A549 (cell line): ENCODE measurements at regions not wholly inside any gene's neighbourhood (a gene's known extent, or its start where the extent isn't known, plus 50 kb on each side); places are given as distances from the start of the nearest gene placed in this dataset.

Experiments
- CHD4 ChIP-seq: fragments of 200-600 bp; sonication (generic); IDR thresholded peaks from 2 replicates; pipeline ENCODE4 v1.6.1; 2016; ENCODE audit warnings: antibody characterized with exemption, mild to moderate bottlenecking, borderline replicate concordance
- EP300 ChIP-seq, 2 experiments: fragments of >200 bp; sonication (Bioruptor Twin); formaldehyde crosslinking; IDR thresholded peaks; 2 replicates in 1 of 2; 3 replicates in 1 of 2; pipeline ENCODE4 v1.6.1; 2016 to 2017
- ESRRA ChIP-seq: fragments of 150-350 bp; IDR thresholded peaks from 2 replicates; pipeline ENCODE4 v1.6.1; 2014; ENCODE audit warnings: mild to moderate bottlenecking, low read length, borderline replicate concordance
- HDAC2 ChIP-seq: fragments of 200-600 bp; sonication (generic); IDR thresholded peaks from 2 replicates; pipeline ENCODE4 v1.6.1; 2016
- KDM5A ChIP-seq: fragments of 200-600 bp; sonication (generic); IDR thresholded peaks from 2 replicates; pipeline ENCODE4 v1.6.1; 2016; ENCODE audit warnings: antibody characterized with exemption, mild to moderate bottlenecking
- NR3C1 ChIP-seq: fragments of >200 bp; sonication (Bioruptor Twin); formaldehyde crosslinking; IDR thresholded peaks from 3 replicates; pipeline ENCODE4 v1.6.1; 2017
- PHF8 ChIP-seq: fragments of 200-600 bp; sonication (generic); IDR thresholded peaks from 2 replicates; pipeline ENCODE4 v1.6.1; 2016; ENCODE audit warnings: low read depth, mild to moderate bottlenecking, antibody characterized with exemption, moderate library complexity, borderline replicate concordance
- POLR2A ChIP-seq: IDR thresholded peaks from 2 replicates; pipeline ENCODE4 v1.6.1; 2012; ENCODE audit warnings: mild to moderate bottlenecking, low read length
- RCOR1 ChIP-seq: fragments of 150-350 bp; IDR thresholded peaks from 2 replicates; pipeline ENCODE4 v1.6.1; 2014; ENCODE audit warnings: antibody characterized with exemption, low read length, low read depth
- SREBF2 ChIP-seq: fragments of 450-650 bp; IDR thresholded peaks from 2 replicates; pipeline ENCODE4 v1.6.1; 2014; ENCODE audit warnings: mild to moderate bottlenecking, moderate library complexity
- ZNF302 ChIP-seq: fragments of 250-450 bp; sonication (Bioruptor Pico); IDR thresholded peaks from 2 replicates; pipeline ENCODE4 v1.9.0; 2021; ENCODE audit warnings: inconsistent platforms, mild to moderate bottlenecking, moderate library complexity
- TF ChIP-seq, protein P1 (sequence below): fragments of >200 bp; sonication (Bioruptor Twin); formaldehyde crosslinking; IDR thresholded peaks from 3 replicates; pipeline ENCODE4 v1.5.1; 2016
- TF ChIP-seq, protein P2 (sequence below): fragments of >200 bp; sonication (Bioruptor Twin); formaldehyde crosslinking; IDR thresholded peaks from 3 replicates; pipeline ENCODE4 v1.6.1; 2016

- TF ChIP-seq EP300 (IDR thresholded peaks at IDR 0.05) (no peak), ZNF302 (CRISPR knock-in tag) (no peak), POLR2A (no peak), NR3C1 (no peak), RCOR1 (no peak), CHD4 (no peak), PHF8 (no peak), HDAC2 (no peak), SREBF2 (no peak), ESRRA (no peak), KDM5A (no peak)
- TF ChIP-seq, protein P1, sequence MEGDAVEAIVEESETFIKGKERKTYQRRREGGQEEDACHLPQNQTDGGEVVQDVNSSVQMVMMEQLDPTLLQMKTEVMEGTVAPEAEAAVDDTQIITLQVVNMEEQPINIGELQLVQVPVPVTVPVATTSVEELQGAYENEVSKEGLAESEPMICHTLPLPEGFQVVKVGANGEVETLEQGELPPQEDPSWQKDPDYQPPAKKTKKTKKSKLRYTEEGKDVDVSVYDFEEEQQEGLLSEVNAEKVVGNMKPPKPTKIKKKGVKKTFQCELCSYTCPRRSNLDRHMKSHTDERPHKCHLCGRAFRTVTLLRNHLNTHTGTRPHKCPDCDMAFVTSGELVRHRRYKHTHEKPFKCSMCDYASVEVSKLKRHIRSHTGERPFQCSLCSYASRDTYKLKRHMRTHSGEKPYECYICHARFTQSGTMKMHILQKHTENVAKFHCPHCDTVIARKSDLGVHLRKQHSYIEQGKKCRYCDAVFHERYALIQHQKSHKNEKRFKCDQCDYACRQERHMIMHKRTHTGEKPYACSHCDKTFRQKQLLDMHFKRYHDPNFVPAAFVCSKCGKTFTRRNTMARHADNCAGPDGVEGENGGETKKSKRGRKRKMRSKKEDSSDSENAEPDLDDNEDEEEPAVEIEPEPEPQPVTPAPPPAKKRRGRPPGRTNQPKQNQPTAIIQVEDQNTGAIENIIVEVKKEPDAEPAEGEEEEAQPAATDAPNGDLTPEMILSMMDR, result no peak
- TF ChIP-seq, protein P2, sequence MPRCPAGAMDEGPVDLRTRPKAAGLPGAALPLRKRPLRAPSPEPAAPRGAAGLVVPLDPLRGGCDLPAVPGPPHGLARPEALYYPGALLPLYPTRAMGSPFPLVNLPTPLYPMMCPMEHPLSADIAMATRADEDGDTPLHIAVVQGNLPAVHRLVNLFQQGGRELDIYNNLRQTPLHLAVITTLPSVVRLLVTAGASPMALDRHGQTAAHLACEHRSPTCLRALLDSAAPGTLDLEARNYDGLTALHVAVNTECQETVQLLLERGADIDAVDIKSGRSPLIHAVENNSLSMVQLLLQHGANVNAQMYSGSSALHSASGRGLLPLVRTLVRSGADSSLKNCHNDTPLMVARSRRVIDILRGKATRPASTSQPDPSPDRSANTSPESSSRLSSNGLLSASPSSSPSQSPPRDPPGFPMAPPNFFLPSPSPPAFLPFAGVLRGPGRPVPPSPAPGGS, result no peak
Observed at GRCh38 chr5:104421431-104421830, 858.8 kb upstream of the NUDT12 start.
